Small intestine (tissue), 7 donors: ENCODE measurements at regions not wholly inside any gene's neighbourhood (a gene's known extent, or its start where the extent isn't known, plus 50 kb on each side); places are given as distances from the start of the nearest gene placed in this dataset.

Source experiments
- DNase-seq, 2 donors: peaks; one replicate each; pipeline versions ENCODE4 v3.0.0 to v3.0.0-alpha.2; 2013
- FAIRE-seq: peaks from 2 replicates; lab custom pipeline; 2012; peaks lifted over from hg19 to GRCh38; lab: Jason Lieb, UNC
- H3K27ac ChIP-seq, 3 donors: one replicate each; pipeline ENCODE4 v1.5.1; 2013; ENCODE audit warnings: low read length in 2 of 3, mild to moderate bottlenecking in 2 of 3, control low read depth in 1 of 3, inconsistent platforms in 1 of 3, low read depth in 1 of 3, moderate library complexity in 1 of 3
- H3K27me3 ChIP-seq, 3 donors: one replicate each; pipeline ENCODE4 v1.6.1; 2013; ENCODE audit warnings: low read length in 3 of 3, inconsistent platforms in 1 of 3; ENCODE audit not compliant: control insufficient read depth in 3 of 3, insufficient read depth in 3 of 3
- H3K36me3 ChIP-seq, 3 donors: one replicate each; pipeline ENCODE4 v1.6.1; 2013; ENCODE audit warnings: low read length in 3 of 3, inconsistent platforms in 1 of 3, low read depth in 1 of 3, mild to moderate bottlenecking in 1 of 3, moderate library complexity in 1 of 3; ENCODE audit not compliant: control insufficient read depth in 3 of 3, insufficient read depth in 2 of 3
- H3K4me1 ChIP-seq, 3 donors: one replicate each; pipeline ENCODE4 v1.6.1; 2013; ENCODE audit warnings: low read length in 2 of 3, inconsistent platforms in 1 of 3, low read depth in 1 of 3, mild to moderate bottlenecking in 1 of 3, moderate library complexity in 1 of 3; ENCODE audit not compliant: control insufficient read depth in 3 of 3, insufficient read depth in 2 of 3
- H3K4me3 ChIP-seq, 3 donors: one replicate each; pipeline ENCODE4 v1.5.1; 2013; ENCODE audit warnings: low read length in 3 of 3, control low read depth in 1 of 3, inconsistent platforms in 1 of 3, low read depth in 1 of 3, mild to moderate bottlenecking in 1 of 3, moderate library complexity in 1 of 3
- H3K9me3 ChIP-seq, 2 donors: one replicate each; pipeline ENCODE4 v1.6.1; 2013; ENCODE audit warnings: low read depth in 1 of 2, low read length in 1 of 2; ENCODE audit not compliant: control insufficient read depth in 2 of 2, insufficient read depth in 1 of 2
- WGBS, 3 donors: extraction: QIAGEN DNeasy Blood & Tissue Kit; methylation state at CpG; one replicate each; pipeline ENCODE4 v1.1.7; 2013; 5-methylcytosine and 5-hydroxymethylcytosine counted together
- donor health status: healthy with polysubstance abuse.
- donor health status: control.
- donor health status: control.
- donor health status: Bipolar disorder and iron deficiency.
- donor health status: healthy.

- FAIRE-seq, result no peak
Measured at GRCh38 chr5:167229751-167230150, 1061.7 kb upstream of the WWC1 start.

GRCh38 chr5:167230414-167230813, 1061.0 kb upstream of the WWC1 start:
- Histone ChIP-seq H3K27ac (no peak overlapping the region), H3K9me3 (peaks cover 0 to 21% of the 10 kb centered on the region in 2 donors), H3K36me3 (no peaks in the 10 kb centered on the region), H3K4me1 (no peaks in the 10 kb centered on the region), H3K27me3 (no peaks in the 10 kb centered on the region), H3K4me3 (no peak overlapping the region)
- 74 to 88% (median 79%) methylated on average over 1 of the region's 1 CpG for WGBS, 3 donors
- DNase-seq (no peak), FAIRE-seq (no peak)

More at GRCh38 chr5:167229751-167230150, 1061.7 kb upstream of the WWC1 start:
- WGBS, 3 donors, result 72 to 82% (median 74%) methylated on average over 2 of the region's 2 CpGs
- H3K27ac ChIP-seq, result no peak overlapping the region
- no peak overlapping the region for H3K4me3 ChIP-seq
- peaks cover 0 to 21% of the 10 kb centered on the region in 2 donors for H3K9me3 ChIP-seq
- no peaks in the 10 kb centered on the region for H3K36me3 ChIP-seq
- DNase-seq, result no peak
- no peaks in the 10 kb centered on the region for H3K27me3 ChIP-seq
- H3K4me1 ChIP-seq, result no peaks in the 10 kb centered on the region

DNA sequence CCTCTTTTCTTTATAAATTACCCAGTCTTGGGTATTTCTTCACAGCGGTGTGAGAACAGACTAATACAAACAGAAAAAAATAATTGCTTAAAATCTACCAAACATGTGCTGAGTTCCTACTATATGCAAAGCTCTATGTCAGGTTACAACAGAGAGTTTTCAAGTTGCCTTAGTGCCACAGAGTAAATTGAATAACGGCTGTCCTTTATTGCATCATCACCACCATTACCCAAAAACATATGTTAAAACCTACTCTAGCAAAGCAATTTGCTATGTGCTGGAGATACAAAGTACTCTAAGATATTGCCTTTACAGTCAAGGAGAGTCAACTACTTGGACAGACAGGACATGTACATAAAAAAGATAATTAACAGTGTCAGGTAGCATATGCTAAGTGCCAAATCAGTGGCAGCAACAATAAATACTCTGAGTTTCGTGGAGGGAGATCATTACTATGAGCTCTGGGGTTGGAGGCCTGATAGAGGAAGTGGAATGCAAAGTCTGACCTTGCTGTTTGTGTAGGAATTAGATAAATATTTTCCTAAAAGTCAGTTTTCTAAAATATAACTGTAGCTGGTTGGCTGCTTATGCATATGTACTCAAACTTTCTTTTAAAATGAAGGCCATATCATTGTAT, 1058.7 kb upstream of the WWC1 start:
- FAIRE-seq (no peak), DNase-seq (no peak)
- Histone ChIP-seq H3K9me3 (peaks cover 0 to 21% of the 10 kb centered on the region in 2 donors), H3K36me3 (no peaks in the 10 kb centered on the region), H3K4me1 (no peaks in the 10 kb centered on the region), H3K4me3 (no peak overlapping the region), H3K27ac (no peak overlapping the region), H3K27me3 (no peaks in the 10 kb centered on the region)
- 62 to 70% (median 67%) methylated on average over 3 of the region's 3 CpGs for WGBS, 3 donors

DNA sequence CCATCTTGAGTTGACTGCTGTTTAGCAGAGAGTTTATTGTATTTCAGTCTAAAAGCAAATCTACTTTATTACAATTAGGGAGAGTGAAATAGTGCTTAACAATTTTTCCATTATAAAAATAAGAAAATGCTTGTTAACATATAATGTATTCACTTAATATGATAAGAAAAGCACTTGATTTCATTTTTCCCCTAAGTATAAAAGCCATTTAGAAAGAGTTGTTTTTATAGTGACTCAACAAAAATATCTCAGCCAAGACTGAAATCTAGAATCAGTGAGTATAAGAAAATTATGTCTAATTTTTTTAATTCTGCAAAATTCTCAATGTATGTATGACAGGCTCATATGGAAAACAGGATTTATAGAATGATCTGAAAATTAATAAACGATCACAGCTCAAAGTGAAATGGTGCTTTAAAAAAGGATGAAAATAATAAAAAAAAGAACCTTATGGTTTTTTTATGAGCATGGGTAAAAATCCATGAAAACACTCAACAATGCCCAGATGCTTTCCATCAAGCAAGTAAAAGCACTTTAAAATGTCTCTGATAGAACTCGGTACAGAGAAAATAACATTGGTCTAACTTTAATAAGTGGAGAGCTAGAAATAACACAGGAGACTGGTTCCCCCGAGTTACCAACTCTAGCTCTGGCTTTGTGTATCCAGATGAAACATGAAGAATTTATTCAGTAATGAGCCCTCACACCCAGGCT, 1057.8 kb upstream of the WWC1 start:
- Histone ChIP-seq H3K27me3 (no peaks in the 10 kb centered on the region), H3K4me1 (no peaks in the 10 kb centered on the region), H3K36me3 (no peaks in the 10 kb centered on the region), H3K27ac (no peak overlapping the region), H3K9me3 (peaks cover 0 to 15% of the 10 kb centered on the region in 2 donors), H3K4me3 (no peak overlapping the region)
- FAIRE-seq, result no peak
- no peak for DNase-seq
- WGBS, 3 donors, result 61 to 84% (median 82%) methylated on average over 3 of the region's 3 CpGs

DNA sequence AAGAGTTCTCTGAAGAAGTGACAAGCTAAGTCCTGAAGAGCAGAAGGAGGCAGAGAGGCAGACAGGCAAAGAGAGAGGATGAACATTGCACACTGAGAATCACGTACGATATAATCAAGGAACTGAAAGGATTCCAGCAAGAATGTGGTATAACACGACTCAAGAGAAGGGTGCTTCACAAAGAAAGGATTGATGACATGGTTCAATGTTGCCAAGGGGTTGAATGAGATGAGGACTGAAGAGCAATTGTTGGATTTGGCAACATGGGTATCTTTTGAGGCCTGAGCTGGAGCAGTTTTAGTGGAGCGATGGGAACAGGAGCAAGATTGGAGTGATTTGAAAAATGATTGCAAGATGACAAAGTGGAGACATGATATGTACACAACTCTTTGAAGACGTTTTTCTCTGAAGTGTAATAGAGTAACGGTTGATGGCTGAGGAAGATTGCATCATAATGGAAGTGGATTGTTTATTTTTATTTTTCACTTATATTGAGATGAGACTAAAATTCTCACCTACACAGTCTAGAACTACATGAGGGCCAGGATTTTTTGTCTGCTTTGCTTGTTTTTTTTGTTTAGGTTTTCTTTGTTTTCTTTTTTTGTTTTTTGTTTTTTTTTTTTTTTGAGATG, 1049.9 kb upstream of the WWC1 start:
- H3K4me3 ChIP-seq, result no peak overlapping the region
- no peaks in the 10 kb centered on the region for H3K9me3 ChIP-seq
- FAIRE-seq (no peak), DNase-seq (no peak)
- H3K27ac ChIP-seq, result no peak overlapping the region
- H3K4me1 ChIP-seq, result no peaks in the 10 kb centered on the region
- 76 to 82% (median 78%) methylated on average over 6 of the region's 6 CpGs for WGBS, 3 donors
- no peaks in the 10 kb centered on the region for H3K36me3 ChIP-seq
- no peaks in the 10 kb centered on the region for H3K27me3 ChIP-seq

DNA sequence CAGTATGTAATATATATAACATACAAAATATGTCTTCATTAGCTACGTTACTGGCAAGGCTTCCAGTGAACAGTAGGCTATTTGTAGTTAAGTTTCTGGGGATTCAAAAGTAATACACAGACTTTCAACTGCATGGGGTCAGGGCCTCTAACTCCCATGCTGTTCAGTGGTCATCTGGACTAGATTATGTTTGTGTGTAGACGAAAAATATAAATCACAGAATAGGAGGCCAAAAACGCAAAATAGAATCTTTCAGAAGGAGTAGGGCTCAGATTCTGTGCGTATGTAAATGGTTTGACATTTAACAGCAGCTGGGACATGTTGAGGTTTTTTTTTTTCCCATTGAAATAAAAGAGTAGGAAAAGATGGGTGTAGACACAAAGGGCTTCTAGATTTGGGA, 1048.7 kb upstream of the WWC1 start:
- no peak overlapping the region for H3K27ac ChIP-seq
- no peak for FAIRE-seq
- H3K4me1 ChIP-seq, result no peaks in the 10 kb centered on the region
- no peaks in the 10 kb centered on the region for H3K27me3 ChIP-seq
- no peak overlapping the region for H3K4me3 ChIP-seq
- DNase-seq, result no peak
- 72 to 83% (median 73%) methylated on average over 4 of the region's 4 CpGs for WGBS, 3 donors
- H3K36me3 ChIP-seq, result no peaks in the 10 kb centered on the region
- H3K9me3 ChIP-seq, result no peaks in the 10 kb centered on the region

DNA sequence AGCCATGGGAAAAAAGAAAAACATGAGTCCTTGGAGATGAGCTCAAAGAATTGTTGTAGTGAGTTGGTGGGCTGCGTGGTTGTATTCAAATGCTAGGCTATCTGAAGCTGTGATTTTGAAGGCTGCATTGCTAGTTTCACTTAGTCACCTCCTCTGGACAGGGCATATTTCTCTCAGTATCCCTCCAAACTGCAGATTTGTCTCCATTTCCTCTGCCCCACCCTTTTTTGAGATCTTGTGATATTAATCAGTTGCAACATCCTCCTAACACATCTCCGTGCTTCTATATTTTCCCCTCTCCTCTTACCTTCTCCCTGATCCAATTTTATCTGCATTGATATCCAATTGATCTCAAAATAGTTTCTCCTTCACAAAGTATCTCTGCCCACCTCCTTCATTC, 1048.0 kb upstream of the WWC1 start:
- H3K36me3 ChIP-seq, result no peaks in the 10 kb centered on the region
- no peaks in the 10 kb centered on the region for H3K27me3 ChIP-seq
- H3K4me1 ChIP-seq, result no peaks in the 10 kb centered on the region
- WGBS, 3 donors, result 75 to 82% (median 77%) methylated on average over 2 of the region's 2 CpGs
- no peaks in the 10 kb centered on the region for H3K9me3 ChIP-seq
- no peak for DNase-seq
- no peak overlapping the region for H3K27ac ChIP-seq
- FAIRE-seq, result no peak
- no peak overlapping the region for H3K4me3 ChIP-seq

DNA sequence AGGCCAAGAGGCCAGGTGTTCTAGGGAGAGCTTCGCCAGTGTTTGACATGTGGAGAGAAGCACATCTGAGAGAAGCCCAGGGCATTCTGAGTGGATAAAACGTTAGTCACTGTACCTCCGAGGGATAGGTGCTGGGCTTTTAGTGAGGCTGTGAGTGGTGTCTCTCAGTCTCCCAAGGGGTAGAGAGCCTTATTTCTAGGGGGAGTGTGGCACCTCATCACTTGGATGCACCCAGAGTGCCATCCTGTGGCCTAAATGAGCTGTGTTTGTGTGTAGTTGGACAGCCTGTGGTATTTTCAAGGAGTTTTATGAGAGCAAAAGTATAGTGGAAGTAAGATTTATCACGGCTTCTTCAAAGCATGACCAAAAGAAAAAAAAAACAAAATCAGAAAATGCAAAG, 1046.9 kb upstream of the WWC1 start:
- no peaks in the 10 kb centered on the region for H3K27me3 ChIP-seq
- H3K4me1 ChIP-seq, result no peaks in the 10 kb centered on the region
- FAIRE-seq, result no peak
- no peaks in the 10 kb centered on the region for H3K9me3 ChIP-seq
- no peak overlapping the region for H3K4me3 ChIP-seq
- 55 to 72% (median 56%) methylated on average over 4 of the region's 4 CpGs for WGBS, 3 donors
- DNase-seq, result peak in 1 of 2 donors; percentile 2
- no peak overlapping the region for H3K27ac ChIP-seq
- H3K36me3 ChIP-seq, result no peaks in the 10 kb centered on the region
